H1 (cell line): ENCODE measurements at regions not wholly inside any gene's neighbourhood (a gene's known extent, or its start where the extent isn't known, plus 50 kb on each side); places are given as distances from the start of the nearest gene placed in this dataset.

Experiments used
- CEBPB ChIP-seq: IDR thresholded peaks from 2 replicates; pipeline ENCODE4 v1.6.1; 2012; ENCODE audit warnings: low read depth, low read length
- SIRT6 ChIP-seq: IDR thresholded peaks from one replicate; pipeline ENCODE4 v1.7.1; 2012; ENCODE audit warnings: low read length, inconsistent platforms
- TF ChIP-seq, protein P1 (sequence below): fragments of 300-600 bp; sonication (generic); IDR thresholded peaks from 2 replicates; pipeline ENCODE4 v1.7.1; 2012; ENCODE audit warnings: low read length, moderate library complexity, mild to moderate bottlenecking, inconsistent platforms; ENCODE audit not compliant: insufficient replicate concordance

DNA sequence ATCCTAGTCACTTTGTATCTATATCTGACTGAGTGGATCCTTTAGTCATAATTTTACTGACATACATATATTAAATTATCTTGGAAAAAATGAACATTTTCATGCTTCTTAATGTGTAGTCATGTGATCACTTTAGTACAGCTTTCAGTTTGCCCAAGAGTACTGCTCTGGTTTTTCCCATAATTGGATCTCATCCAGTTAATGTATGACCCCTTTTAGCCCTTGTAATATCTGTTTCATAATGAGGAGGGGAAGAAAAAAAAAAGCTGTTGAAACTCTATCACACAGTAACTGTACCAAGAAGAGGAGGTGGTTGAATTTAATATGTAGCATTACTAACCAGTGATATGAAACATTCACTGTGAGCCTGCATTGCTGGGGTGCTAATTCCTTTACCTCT, 328.7 kb downstream of the PTPRC start (continued):
- TF ChIP-seq, protein P1, sequence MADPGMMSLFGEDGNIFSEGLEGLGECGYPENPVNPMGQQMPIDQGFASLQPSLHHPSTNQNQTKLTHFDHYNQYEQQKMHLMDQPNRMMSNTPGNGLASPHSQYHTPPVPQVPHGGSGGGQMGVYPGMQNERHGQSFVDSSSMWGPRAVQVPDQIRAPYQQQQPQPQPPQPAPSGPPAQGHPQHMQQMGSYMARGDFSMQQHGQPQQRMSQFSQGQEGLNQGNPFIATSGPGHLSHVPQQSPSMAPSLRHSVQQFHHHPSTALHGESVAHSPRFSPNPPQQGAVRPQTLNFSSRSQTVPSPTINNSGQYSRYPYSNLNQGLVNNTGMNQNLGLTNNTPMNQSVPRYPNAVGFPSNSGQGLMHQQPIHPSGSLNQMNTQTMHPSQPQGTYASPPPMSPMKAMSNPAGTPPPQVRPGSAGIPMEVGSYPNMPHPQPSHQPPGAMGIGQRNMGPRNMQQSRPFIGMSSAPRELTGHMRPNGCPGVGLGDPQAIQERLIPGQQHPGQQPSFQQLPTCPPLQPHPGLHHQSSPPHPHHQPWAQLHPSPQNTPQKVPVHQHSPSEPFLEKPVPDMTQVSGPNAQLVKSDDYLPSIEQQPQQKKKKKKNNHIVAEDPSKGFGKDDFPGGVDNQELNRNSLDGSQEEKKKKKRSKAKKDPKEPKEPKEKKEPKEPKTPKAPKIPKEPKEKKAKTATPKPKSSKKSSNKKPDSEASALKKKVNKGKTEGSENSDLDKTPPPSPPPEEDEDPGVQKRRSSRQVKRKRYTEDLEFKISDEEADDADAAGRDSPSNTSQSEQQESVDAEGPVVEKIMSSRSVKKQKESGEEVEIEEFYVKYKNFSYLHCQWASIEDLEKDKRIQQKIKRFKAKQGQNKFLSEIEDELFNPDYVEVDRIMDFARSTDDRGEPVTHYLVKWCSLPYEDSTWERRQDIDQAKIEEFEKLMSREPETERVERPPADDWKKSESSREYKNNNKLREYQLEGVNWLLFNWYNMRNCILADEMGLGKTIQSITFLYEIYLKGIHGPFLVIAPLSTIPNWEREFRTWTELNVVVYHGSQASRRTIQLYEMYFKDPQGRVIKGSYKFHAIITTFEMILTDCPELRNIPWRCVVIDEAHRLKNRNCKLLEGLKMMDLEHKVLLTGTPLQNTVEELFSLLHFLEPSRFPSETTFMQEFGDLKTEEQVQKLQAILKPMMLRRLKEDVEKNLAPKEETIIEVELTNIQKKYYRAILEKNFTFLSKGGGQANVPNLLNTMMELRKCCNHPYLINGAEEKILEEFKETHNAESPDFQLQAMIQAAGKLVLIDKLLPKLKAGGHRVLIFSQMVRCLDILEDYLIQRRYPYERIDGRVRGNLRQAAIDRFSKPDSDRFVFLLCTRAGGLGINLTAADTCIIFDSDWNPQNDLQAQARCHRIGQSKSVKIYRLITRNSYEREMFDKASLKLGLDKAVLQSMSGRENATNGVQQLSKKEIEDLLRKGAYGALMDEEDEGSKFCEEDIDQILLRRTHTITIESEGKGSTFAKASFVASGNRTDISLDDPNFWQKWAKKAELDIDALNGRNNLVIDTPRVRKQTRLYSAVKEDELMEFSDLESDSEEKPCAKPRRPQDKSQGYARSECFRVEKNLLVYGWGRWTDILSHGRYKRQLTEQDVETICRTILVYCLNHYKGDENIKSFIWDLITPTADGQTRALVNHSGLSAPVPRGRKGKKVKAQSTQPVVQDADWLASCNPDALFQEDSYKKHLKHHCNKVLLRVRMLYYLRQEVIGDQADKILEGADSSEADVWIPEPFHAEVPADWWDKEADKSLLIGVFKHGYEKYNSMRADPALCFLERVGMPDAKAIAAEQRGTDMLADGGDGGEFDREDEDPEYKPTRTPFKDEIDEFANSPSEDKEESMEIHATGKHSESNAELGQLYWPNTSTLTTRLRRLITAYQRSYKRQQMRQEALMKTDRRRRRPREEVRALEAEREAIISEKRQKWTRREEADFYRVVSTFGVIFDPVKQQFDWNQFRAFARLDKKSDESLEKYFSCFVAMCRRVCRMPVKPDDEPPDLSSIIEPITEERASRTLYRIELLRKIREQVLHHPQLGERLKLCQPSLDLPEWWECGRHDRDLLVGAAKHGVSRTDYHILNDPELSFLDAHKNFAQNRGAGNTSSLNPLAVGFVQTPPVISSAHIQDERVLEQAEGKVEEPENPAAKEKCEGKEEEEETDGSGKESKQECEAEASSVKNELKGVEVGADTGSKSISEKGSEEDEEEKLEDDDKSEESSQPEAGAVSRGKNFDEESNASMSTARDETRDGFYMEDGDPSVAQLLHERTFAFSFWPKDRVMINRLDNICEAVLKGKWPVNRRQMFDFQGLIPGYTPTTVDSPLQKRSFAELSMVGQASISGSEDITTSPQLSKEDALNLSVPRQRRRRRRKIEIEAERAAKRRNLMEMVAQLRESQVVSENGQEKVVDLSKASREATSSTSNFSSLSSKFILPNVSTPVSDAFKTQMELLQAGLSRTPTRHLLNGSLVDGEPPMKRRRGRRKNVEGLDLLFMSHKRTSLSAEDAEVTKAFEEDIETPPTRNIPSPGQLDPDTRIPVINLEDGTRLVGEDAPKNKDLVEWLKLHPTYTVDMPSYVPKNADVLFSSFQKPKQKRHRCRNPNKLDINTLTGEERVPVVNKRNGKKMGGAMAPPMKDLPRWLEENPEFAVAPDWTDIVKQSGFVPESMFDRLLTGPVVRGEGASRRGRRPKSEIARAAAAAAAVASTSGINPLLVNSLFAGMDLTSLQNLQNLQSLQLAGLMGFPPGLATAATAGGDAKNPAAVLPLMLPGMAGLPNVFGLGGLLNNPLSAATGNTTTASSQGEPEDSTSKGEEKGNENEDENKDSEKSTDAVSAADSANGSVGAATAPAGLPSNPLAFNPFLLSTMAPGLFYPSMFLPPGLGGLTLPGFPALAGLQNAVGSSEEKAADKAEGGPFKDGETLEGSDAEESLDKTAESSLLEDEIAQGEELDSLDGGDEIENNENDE = no peak
- no peak for TF ChIP-seq SIRT6
- no peak for TF ChIP-seq CEBPB
- TF ChIP-seq, all 59 proteins: peak for 0
